ENCODE measurements at regions not wholly inside any gene's neighbourhood (a gene's known extent, or its start where the extent isn't known, plus 50 kb on each side); places are given as distances from the start of the nearest gene placed in this dataset.

DNA sequence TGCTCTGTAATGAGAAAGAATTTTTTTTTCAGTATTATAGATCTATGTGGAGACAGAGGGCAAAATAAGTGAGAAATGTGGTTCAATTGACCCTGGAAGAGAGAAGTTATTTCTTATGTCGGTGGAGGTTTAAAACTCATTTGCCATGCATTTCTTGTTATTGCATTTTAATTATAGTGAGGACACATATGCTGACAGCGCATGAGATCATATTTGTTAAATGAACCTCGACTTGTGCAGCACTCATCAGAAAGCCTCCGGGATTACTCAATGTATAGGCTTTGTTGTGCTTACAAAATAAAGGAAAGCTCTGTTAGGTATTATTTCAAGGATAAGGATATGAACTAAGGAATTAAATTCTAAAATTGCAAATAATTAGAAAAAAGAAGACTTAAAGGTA, 915.1 kb upstream of the MAP3K7 start:
- Histone ChIP-seq H3K4me3 (ENCODE audit: low read length) (no peak overlapping the region), H3K9me3 (ENCODE audit: low read length) (no peaks in the 10 kb centered on the region), H3K36me3 (ENCODE audit: insufficient read depth, low read length) (no peaks in the 10 kb centered on the region), H3K4me1 (ENCODE audit: insufficient read depth, low read length) (no peaks in the 10 kb centered on the region), H3K27me3 (ENCODE audit: insufficient read depth, low read length) (no peaks in the 10 kb centered on the region), H2AFZ (ENCODE audit: low read depth, low read length) (no peak overlapping the region)

DNA sequence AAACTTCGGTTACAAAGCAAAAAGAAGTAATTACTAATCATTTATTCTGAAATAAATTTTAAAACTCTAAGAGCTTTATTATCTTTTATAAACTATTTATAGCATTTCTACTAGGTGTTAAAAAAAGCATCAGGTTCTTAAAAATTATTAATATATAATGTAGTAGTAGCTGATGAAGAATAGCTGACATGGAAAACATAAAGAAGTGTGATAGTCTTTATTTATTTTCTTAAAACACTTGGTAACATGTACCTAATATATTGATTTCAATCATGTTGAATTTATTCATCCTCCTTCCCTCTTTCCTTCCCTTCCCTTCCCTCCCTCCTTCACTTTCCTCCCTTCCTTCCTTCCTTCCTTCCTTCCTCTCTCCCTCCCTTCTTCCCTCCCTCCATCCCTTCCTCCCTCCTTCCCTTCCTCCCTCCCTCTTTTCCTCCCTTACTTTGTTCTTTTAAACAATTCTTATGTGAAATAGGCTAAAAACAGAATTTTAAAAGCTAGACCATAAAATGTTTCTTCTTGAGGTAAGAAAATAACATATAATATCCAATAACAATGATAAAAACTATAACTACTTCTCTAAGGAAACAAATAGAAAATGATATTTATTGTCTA, 913.9 kb upstream of the MAP3K7 start:
- Histone ChIP-seq H2AFZ (ENCODE audit: low read depth, low read length) (no peak overlapping the region), H3K4me3 (ENCODE audit: low read length) (no peak overlapping the region), H3K4me1 (ENCODE audit: insufficient read depth, low read length) (no peaks in the 10 kb centered on the region), H3K27me3 (ENCODE audit: insufficient read depth, low read length) (no peaks in the 10 kb centered on the region), H3K36me3 (ENCODE audit: insufficient read depth, low read length) (no peaks in the 10 kb centered on the region), H3K9me3 (ENCODE audit: low read length) (no peaks in the 10 kb centered on the region)

DNA sequence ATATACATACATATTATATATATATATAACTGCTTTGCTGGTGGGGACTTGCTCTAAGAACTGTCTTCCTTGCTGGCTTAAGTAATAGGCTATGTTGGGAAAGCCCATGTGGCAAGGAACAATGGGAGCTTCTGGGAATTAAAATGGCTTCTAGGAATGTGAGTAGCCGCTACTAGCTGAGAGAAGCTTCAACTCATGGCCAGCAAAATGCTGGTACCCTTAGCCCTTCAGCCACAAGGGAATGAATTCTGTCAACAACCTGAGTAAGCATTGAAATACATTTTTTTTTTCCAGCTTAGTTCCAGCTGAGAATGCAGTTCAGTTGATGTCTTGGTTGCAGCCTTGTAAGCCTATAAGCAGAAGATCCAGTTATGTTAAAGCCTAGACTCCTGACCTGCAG, 911.7 kb upstream of the MAP3K7 start:
- H3K9me3 ChIP-seq (ENCODE audit: low read length): no peaks in the 10 kb centered on the region
- no peaks in the 10 kb centered on the region for H3K36me3 ChIP-seq (ENCODE audit: insufficient read depth, low read length)
- no peak overlapping the region for H2AFZ ChIP-seq (ENCODE audit: low read depth, low read length)
- H3K4me3 ChIP-seq (ENCODE audit: low read length): no peak overlapping the region
- no peaks in the 10 kb centered on the region for H3K4me1 ChIP-seq (ENCODE audit: insufficient read depth, low read length)
- H3K27me3 ChIP-seq (ENCODE audit: insufficient read depth, low read length): no peaks in the 10 kb centered on the region

DNA sequence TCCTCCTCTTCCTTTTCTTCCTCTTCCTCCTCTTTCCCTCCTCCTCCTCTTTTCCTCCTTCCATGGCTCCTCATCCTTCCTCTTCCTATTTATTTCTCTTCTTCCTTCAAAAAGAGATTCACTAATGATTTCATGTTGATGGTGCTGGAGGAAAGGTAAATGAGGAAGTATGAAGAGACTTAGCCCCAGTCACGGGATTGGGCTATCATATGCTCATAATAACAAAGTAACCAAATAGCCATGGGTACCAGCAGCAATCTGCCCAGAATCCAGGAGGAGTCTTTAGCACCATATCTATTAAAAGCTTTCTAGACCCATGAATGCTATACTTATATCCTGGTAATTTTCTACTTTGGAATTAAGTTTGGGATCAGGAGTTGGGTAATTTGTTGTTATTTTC, 910.9 kb upstream of the MAP3K7 start:
- H3K4me1 ChIP-seq (ENCODE audit: insufficient read depth, low read length): no peaks in the 10 kb centered on the region
- no peaks in the 10 kb centered on the region for H3K27me3 ChIP-seq (ENCODE audit: insufficient read depth, low read length)
- H3K36me3 ChIP-seq (ENCODE audit: insufficient read depth, low read length): no peaks in the 10 kb centered on the region
- H3K9me3 ChIP-seq (ENCODE audit: low read length): no peaks in the 10 kb centered on the region
- H3K4me3 ChIP-seq (ENCODE audit: low read length): no peak overlapping the region
- no peak overlapping the region for H2AFZ ChIP-seq (ENCODE audit: low read depth, low read length)

DNA sequence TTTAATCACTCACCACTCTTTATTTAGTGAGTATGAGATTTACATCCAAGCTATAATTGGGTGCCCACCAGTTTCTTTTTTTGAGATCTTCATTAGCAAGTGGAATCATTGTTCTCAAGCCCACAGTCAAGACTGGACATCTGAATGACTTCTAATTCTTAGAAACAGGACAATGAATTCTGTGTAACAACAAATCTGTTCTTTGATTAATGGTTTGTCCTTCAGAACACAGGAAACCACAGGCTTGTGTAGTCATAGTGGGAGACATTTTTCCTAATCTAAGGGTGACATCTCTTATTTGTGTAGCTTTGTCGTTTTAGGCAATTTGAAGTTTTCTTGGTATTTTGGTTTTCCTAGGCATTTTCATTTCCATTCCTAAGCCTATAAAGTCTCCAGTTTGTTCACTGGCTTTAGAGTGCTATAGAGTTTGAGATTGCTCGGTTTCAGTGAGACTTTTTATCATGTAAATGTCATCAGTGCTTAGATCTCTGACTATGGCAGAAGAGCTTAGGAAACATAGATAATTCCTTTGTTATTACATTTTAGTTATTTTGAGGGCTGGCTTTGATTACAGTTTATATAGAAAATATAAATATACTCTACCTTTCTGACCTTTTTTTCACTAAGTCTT, 903.9 kb upstream of the MAP3K7 start:
- no peaks in the 10 kb centered on the region for H3K36me3 ChIP-seq (ENCODE audit: insufficient read depth, low read length)
- H3K27me3 ChIP-seq (ENCODE audit: insufficient read depth, low read length): no peaks in the 10 kb centered on the region
- H3K9me3 ChIP-seq (ENCODE audit: low read length): no peaks in the 10 kb centered on the region
- H3K4me1 ChIP-seq (ENCODE audit: insufficient read depth, low read length): no peaks in the 10 kb centered on the region
- H2AFZ ChIP-seq (ENCODE audit: low read depth, low read length): peak overlapping the region; percentile 9
- no peak overlapping the region for H3K4me3 ChIP-seq (ENCODE audit: low read length)

DNA sequence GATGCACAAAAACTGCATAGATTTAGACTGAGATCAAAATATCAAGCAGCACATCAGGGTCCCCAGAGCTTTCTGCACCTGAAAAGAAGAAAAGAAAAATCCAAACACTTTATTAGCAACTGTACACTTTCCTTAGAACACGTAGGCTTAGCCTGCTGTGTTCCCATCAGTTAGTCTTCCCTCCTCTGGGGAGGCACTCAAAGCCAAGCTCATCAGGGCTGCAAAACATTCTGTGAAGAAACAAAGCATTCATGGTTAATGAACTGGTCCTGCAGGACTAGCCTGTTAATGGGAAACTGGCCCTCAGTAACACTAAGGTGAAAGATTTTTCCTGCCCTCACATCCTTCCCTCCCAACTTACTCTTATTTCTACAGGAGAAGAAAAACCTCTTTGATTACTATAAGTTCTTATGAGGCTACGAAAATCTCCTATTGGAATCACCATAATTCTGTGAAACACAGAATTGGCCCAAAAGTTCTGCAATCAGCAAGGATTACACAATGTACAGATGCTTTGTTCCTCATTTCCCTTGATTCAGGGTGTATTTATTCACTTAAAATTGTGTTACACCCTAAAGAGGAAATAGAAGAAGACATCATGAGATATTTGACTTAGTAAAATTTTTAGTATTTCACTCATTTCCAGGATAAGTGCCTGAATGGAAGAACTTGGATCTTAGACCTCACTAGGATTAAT, 901.0 kb upstream of the MAP3K7 start:
- Histone ChIP-seq H3K27me3 (ENCODE audit: insufficient read depth, low read length) (no peaks in the 10 kb centered on the region), H3K9me3 (ENCODE audit: low read length) (no peaks in the 10 kb centered on the region), H3K4me3 (ENCODE audit: low read length) (no peak overlapping the region), H3K4me1 (ENCODE audit: insufficient read depth, low read length) (no peaks in the 10 kb centered on the region), H2AFZ (ENCODE audit: low read depth, low read length) (no peak overlapping the region), H3K36me3 (ENCODE audit: insufficient read depth, low read length) (no peaks in the 10 kb centered on the region)

DNA sequence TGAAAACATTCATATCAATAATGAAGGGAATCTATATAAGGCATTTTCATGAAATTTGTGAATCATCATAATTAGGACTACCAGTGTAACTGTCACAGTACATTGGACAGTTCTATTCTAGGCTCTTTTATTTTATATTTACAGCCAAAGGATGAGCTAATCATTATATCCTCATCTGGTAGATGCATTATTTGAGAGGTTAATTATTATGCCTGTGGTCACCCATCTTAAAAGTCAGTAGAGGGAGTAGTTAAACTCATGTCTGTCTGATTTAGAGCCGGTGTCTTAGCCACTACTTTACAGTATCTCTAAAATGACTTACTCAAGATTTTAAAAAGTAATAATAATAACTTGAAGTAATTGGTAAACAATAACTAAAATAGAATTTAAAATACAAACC, 899.3 kb upstream of the MAP3K7 start:
- Histone ChIP-seq H3K4me3 (ENCODE audit: low read length) (no peak overlapping the region), H3K27me3 (ENCODE audit: insufficient read depth, low read length) (no peaks in the 10 kb centered on the region), H3K9me3 (ENCODE audit: low read length) (no peaks in the 10 kb centered on the region), H3K36me3 (ENCODE audit: insufficient read depth, low read length) (no peaks in the 10 kb centered on the region), H2AFZ (ENCODE audit: low read depth, low read length) (no peak overlapping the region), H3K4me1 (ENCODE audit: insufficient read depth, low read length) (no peaks in the 10 kb centered on the region)

DNA sequence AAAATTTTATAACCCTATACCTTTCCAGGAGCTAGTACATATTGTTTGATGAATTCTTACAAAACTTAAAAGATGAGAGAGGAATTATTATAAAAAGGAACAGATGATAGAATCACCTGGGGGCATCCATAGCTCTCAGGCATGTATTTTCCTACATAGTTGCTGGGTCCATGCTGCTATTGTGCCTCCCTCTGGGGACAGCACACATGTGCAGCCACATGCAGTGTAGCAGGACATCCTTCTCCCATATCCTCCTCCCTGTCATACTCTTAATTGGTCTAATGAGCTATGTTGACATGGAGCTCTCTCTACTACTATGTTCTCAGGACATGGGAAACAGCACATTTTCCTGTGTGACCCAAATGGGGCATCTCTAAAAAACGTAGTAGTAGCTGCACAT, 898.2 kb upstream of the MAP3K7 start:
- Histone ChIP-seq H2AFZ (ENCODE audit: low read depth, low read length) (no peak overlapping the region), H3K36me3 (ENCODE audit: insufficient read depth, low read length) (no peaks in the 10 kb centered on the region), H3K9me3 (ENCODE audit: low read length) (no peaks in the 10 kb centered on the region), H3K4me3 (ENCODE audit: low read length) (no peak overlapping the region), H3K27me3 (ENCODE audit: insufficient read depth, low read length) (no peaks in the 10 kb centered on the region), H3K4me1 (ENCODE audit: insufficient read depth, low read length) (no peaks in the 10 kb centered on the region)

DNA sequence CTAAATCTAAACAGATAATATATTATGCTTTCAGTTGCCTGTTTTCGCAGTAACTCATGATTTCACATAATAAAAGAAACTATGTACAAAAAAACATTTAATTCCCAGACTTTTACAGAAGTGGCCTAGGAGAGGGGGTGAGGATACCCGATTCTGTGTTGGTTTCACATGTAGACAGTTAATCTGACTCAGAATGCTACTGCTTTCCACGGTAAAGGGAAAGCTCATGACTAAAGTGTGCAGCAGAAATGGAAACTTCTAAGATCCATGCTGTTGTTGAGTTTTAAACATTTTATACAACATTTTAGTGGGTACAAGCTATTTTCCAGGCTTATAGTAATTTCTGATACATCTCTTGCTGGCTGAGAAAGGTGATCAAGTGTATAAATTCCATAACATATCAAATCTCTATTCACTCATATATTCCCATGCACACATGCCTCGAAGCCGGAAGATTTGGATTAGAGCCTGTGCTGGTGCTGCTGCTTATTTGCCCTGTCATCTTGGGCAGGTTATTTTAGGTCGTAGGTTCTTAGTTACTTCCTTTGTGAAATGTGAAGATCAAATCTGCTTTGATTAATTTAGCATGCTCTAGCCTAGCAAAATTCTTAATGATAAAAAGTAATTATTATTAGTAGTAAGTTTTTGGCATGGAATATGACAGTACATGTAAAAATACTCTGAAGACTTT, 896.7 kb upstream of the MAP3K7 start:
- H3K36me3 ChIP-seq (ENCODE audit: insufficient read depth, low read length): no peaks in the 10 kb centered on the region
- no peak overlapping the region for H2AFZ ChIP-seq (ENCODE audit: low read depth, low read length)
- H3K4me3 ChIP-seq (ENCODE audit: low read length): no peak overlapping the region
- no peaks in the 10 kb centered on the region for H3K27me3 ChIP-seq (ENCODE audit: insufficient read depth, low read length)
- no peaks in the 10 kb centered on the region for H3K9me3 ChIP-seq (ENCODE audit: low read length)
- no peaks in the 10 kb centered on the region for H3K4me1 ChIP-seq (ENCODE audit: insufficient read depth, low read length)

DNA sequence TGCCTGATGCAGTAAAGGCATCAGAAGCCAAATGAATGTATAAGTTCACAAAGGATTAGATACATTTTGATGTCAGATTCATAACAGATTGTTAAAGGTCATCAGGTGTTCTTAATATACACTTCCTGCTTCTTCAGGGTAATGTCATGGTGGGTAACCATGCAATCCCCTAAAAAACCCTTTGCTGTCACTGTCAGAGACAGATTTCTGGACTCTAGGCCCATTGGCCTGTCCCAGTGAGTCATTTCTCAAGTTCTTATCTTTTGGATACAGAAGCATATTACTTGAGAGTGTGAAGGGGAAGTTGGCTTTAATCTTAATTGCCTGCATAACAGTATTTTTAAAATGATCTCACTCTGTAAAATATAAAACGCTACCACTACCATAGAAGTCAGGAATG, 895.6 kb upstream of the MAP3K7 start:
- Histone ChIP-seq H3K4me3 (ENCODE audit: low read length) (no peak overlapping the region), H3K9me3 (ENCODE audit: low read length) (no peaks in the 10 kb centered on the region), H3K27me3 (ENCODE audit: insufficient read depth, low read length) (no peaks in the 10 kb centered on the region), H3K36me3 (ENCODE audit: insufficient read depth, low read length) (no peaks in the 10 kb centered on the region), H3K4me1 (ENCODE audit: insufficient read depth, low read length) (no peaks in the 10 kb centered on the region), H2AFZ (ENCODE audit: low read depth, low read length) (no peak overlapping the region)

DNA sequence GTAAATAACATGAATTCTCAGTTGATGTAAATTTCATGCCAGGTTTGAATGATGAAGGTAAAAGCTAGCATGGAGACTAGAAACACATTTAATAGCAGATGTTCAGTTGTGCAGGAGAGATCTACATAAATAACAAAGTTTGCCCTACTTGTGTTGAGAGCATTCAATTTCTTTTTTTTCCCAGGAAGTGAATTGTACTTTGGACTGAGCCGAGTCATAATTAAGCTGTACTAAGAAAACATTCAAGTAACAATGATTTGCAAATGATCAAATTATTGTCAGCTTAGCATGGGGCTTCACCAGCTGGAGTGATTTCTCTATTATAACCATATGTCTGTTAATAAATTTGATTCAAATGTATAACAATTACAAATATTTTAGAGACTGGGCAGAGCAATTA, 893.5 kb upstream of the MAP3K7 start:
- H3K4me3 ChIP-seq (ENCODE audit: low read length): no peak overlapping the region
- no peaks in the 10 kb centered on the region for H3K27me3 ChIP-seq (ENCODE audit: insufficient read depth, low read length)

DNA sequence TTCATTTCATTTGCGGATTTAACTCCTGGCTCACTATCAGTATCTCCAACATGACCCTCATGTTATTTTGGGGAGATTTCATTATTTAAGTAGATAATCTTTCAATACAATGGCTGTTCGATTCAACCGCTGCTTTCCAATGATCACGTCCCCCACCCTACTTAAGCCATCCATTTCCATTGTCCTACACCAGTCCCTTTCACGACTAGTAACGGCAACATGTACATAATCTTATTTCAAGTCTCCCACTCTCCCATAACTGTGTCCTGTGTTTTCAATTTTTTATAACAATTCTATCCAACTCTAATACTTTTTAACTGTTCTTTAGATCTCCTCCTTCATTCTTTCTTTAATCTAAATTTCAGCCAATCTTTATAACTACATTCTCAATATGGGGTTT, 890.8 kb upstream of the MAP3K7 start:
- Histone ChIP-seq H3K4me1 (ENCODE audit: insufficient read depth, low read length) (no peaks in the 10 kb centered on the region), H2AFZ (ENCODE audit: low read depth, low read length) (no peak overlapping the region), H3K9me3 (ENCODE audit: low read length) (no peaks in the 10 kb centered on the region), H3K4me3 (ENCODE audit: low read length) (no peak overlapping the region), H3K27me3 (ENCODE audit: insufficient read depth, low read length) (no peaks in the 10 kb centered on the region), H3K36me3 (ENCODE audit: insufficient read depth, low read length) (no peaks in the 10 kb centered on the region)

More for the DNA sequence above, 893.5 kb upstream of the MAP3K7 start:
- Histone ChIP-seq H3K36me3 (ENCODE audit: insufficient read depth, low read length) (no peaks in the 10 kb centered on the region), H3K4me1 (ENCODE audit: insufficient read depth, low read length) (no peaks in the 10 kb centered on the region), H2AFZ (ENCODE audit: low read depth, low read length) (no peak overlapping the region), H3K9me3 (ENCODE audit: low read length) (no peaks in the 10 kb centered on the region)

DNA sequence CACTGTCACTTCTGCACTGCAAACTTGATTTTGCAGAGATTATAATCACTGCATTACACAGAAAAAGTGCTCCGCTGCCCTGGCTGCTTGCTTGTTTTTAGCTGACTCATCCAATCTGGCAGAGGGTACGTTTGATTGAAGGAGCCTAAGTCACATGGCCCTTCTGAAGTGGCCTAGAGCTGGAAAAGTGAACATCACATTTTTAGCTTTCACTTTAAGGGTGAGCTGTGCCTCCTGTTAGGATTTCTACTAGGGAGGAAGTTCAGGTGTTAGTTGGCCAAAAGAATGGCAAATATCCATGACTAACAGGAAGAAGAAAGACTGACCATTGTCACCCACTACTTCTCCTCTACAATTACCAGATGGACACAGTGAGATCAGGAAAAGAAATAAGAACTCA, 889.1 kb upstream of the MAP3K7 start:
- no peaks in the 10 kb centered on the region for H3K27me3 ChIP-seq (ENCODE audit: insufficient read depth, low read length)
- no peak overlapping the region for H3K4me3 ChIP-seq (ENCODE audit: low read length)
- no peak overlapping the region for H2AFZ ChIP-seq (ENCODE audit: low read depth, low read length)
- H3K4me1 ChIP-seq (ENCODE audit: insufficient read depth, low read length): no peaks in the 10 kb centered on the region
- no peaks in the 10 kb centered on the region for H3K36me3 ChIP-seq (ENCODE audit: insufficient read depth, low read length)
- H3K9me3 ChIP-seq (ENCODE audit: low read length): no peaks in the 10 kb centered on the region

All from neuron (in vitro differentiated cells).